HepG2 (cell line): ENCODE measurements at regions not wholly inside any gene's neighbourhood (a gene's known extent, or its start where the extent isn't known, plus 50 kb on each side); places are given as distances from the start of the nearest gene placed in this dataset.
A peak's percentile ranks its signal among the peaks of the same experiment; 100 is the strongest.

Experiments used
- ATAC-seq: fragments of 200-7000 bp; cut with Tn5 transposase; 3 replicates; pipeline ENCODE4 v1.9.1; 2020; ENCODE audit warnings: mild to moderate bottlenecking, moderate library complexity
- BruUV-seq: library from RNA; stranded (reverse); fragments of 400-500 nt; replicated peaks from 2 replicates; lab custom pipeline; 2021; lab: Mats Ljungman, UMichigan
- CTCF ChIA-PET: fragments of 300-600 bp; formaldehyde crosslinking; extraction: SDS; loops from one replicate; lab custom pipeline; 2021; ENCODE audit warnings: low total read pairs, inconsistent platforms, low intra/inter-chr PET ratio; lab: Yijun Ruan, JAX
- POLR2A ChIA-PET: fragments of 350-600 bp; sonication (Branson Sonifier 250); formaldehyde crosslinking; loops from one replicate; lab custom pipeline; 2020; ENCODE audit warnings: antibody characterized with exemption, inconsistent platforms; lab: Yijun Ruan, JAX
- DNase-seq: peaks from one replicate; pipeline ENCODE4 v3.0.0-alpha.2; 2015; ENCODE audit warnings: low spot score
- FAIRE-seq: peaks from 3 replicates; lab custom pipeline; 2011; peaks lifted over from hg19 to GRCh38; lab: Jason Lieb, UNC
- H2AFZ ChIP-seq: one replicate; pipeline ENCODE4 v1.6.1; 2011; ENCODE audit warnings: low read length, inconsistent platforms
- H3K27ac ChIP-seq: fragments of 300-600 bp; 3 replicates; pipeline ENCODE4 v1.8.0; 2011; ENCODE audit warnings: mixed run types, mild to moderate bottlenecking, mixed read lengths, low read length, inconsistent platforms; ENCODE audit not compliant: insufficient read depth; ENCODE audit errors: extremely low read length
- H3K27me3 ChIP-seq, 2 experiments: fragments of 200-600 bp in 1 of 2; 2 replicates in 1 of 2; 3 replicates in 1 of 2; pipeline versions ENCODE4 v1.6.0 to v1.8.0; 2011; ENCODE audit warnings: low read length in 2 of 2, mild to moderate bottlenecking in 2 of 2, moderate library complexity in 2 of 2, inconsistent platforms in 1 of 2; ENCODE audit not compliant: insufficient read depth in 2 of 2, control insufficient read depth in 1 of 2
- H3K36me3 ChIP-seq, 2 experiments: fragments of 200-600 bp in 1 of 2; replicated peaks in 1 of 2; 2 replicates in 1 of 2; 3 replicates in 1 of 2; pipeline versions ENCODE4 v1.5.1 to v1.8.0; 2011; ENCODE audit warnings: low read length in 2 of 2, inconsistent platforms in 1 of 2; ENCODE audit not compliant: insufficient read depth in 2 of 2, control insufficient read depth in 1 of 2
- H3K4me1 ChIP-seq: 2 replicates; pipeline ENCODE4 v1.5.1; 2012; ENCODE audit warnings: low read length, inconsistent platforms; ENCODE audit not compliant: insufficient read depth
- H3K4me2 ChIP-seq: 2 replicates; pipeline ENCODE4 v1.6.0; 2011; ENCODE audit warnings: low read depth, low read length, inconsistent platforms
- H3K4me3 ChIP-seq, 3 experiments: fragments of 200-600 bp in 1 of 3; sonication (generic), shearing (Covaris generic) in 1 of 3; replicated peaks in 1 of 3; 2 replicates each; pipeline ENCODE4 v1.5.1; 2011 to 2016; ENCODE audit warnings: low read length in 3 of 3, inconsistent platforms in 2 of 3, low read depth in 2 of 3, mild to moderate bottlenecking in 2 of 3, control low read depth in 1 of 3, mixed read lengths in 1 of 3; ENCODE audit not compliant: insufficient read depth in 1 of 3
- H3K79me2 ChIP-seq: one replicate; pipeline ENCODE4 v1.6.1; 2011; ENCODE audit warnings: low read length, inconsistent platforms; ENCODE audit not compliant: insufficient read depth
- H3K9ac ChIP-seq: 2 replicates; pipeline ENCODE4 v1.6.0; 2011; ENCODE audit warnings: mild to moderate bottlenecking, low read depth, low read length, inconsistent platforms; ENCODE audit not compliant: insufficient read depth
- H3K9me3 ChIP-seq: 2 replicates; pipeline ENCODE4 v1.5.1; 2012; ENCODE audit warnings: mild to moderate bottlenecking, low read length
- H4K20me1 ChIP-seq: 2 replicates; pipeline ENCODE4 v1.6.0; 2011; ENCODE audit warnings: inconsistent platforms, mild to moderate bottlenecking, low read length, moderate library complexity; ENCODE audit not compliant: insufficient read depth
- CCAR2 ChIP-seq: fragments of 200-400 bp; formaldehyde crosslinking; optimal IDR thresholded peaks from 2 replicates; pipeline ENCODE3; 2018; ENCODE audit warnings: low read depth, mild to moderate bottlenecking, low read length, moderate library complexity
- CEBPB ChIP-seq: IDR thresholded peaks from 2 replicates; pipeline ENCODE4 v1.6.1; 2011; ENCODE audit warnings: low read depth, low read length, improper control_type of control experiment, borderline replicate concordance
- CEBPG ChIP-seq: IDR thresholded peaks from 2 replicates; pipeline ENCODE4 v1.6.1; 2016
- HNRNPLL ChIP-seq: fragments of 200-400 bp; formaldehyde crosslinking; IDR thresholded peaks from 2 replicates; pipeline ENCODE4 v1.6.1; 2017; ENCODE audit warnings: mild to moderate bottlenecking, low read depth, low read length; ENCODE audit not compliant: poor library complexity, severe bottlenecking
- MTA1 ChIP-seq: sonication (generic); formaldehyde crosslinking; IDR thresholded peaks from 2 replicates; pipeline ENCODE4 v1.4.0; 2020; ENCODE audit warnings: missing genetic modification reagents, mild to moderate bottlenecking, borderline replicate concordance
- TBX2 ChIP-seq: sonication (generic); formaldehyde crosslinking; IDR thresholded peaks from 2 replicates; pipeline ENCODE4 v1.5.0; 2020; ENCODE audit warnings: missing genetic modification reagents, mild to moderate bottlenecking, borderline replicate concordance
- ZNF230 ChIP-seq: sonication (generic); formaldehyde crosslinking; IDR thresholded peaks from 2 replicates; pipeline ENCODE4 v1.4.0; 2020; ENCODE audit warnings: mild to moderate bottlenecking, missing genetic modification reagents
- ZNF256 ChIP-seq: sonication (generic); formaldehyde crosslinking; conservative IDR thresholded peaks from 2 replicates; pipeline ENCODE4 v1.4.0; 2020; ENCODE audit warnings: missing genetic modification reagents
- ZNF329 ChIP-seq: sonication (generic); formaldehyde crosslinking; IDR thresholded peaks from 2 replicates; pipeline ENCODE4 v1.9.0; 2021; ENCODE audit warnings: low read depth, mild to moderate bottlenecking, missing genetic modification reagents
- ZNF850 ChIP-seq: sonication (generic); formaldehyde crosslinking; conservative IDR thresholded peaks from 2 replicates; pipeline ENCODE4 v1.9.0; 2021; ENCODE audit warnings: mild to moderate bottlenecking, missing genetic modification reagents
- ZNF891 ChIP-seq: sonication (generic); formaldehyde crosslinking; IDR thresholded peaks from 2 replicates; pipeline ENCODE4 v1.5.0; 2020; ENCODE audit warnings: mild to moderate bottlenecking, missing genetic modification reagents
- WGBS: methylation state at CpG from one replicate; pipeline ENCODE4 v1.1.6; 2017; ENCODE audit warnings: low lambda C conversion rate; 5-methylcytosine and 5-hydroxymethylcytosine counted together
- in situ Hi-C: cut with HindIII; loops from 2 replicates; pipeline ENCODE4 v1.10.0; 2017; ENCODE audit warnings: low pct_unique_long_range_greater_than_20kb; ENCODE audit not compliant: extremely low pct_ligation_motif_present
- intact Hi-C: fragments of 100-400 bp; cut with micrococcal nuclease; formaldehyde crosslinking; loops from one replicate; pipeline ENCODE4 v1.10.0; 2022; ENCODE audit not compliant: unreplicated experiment
- TF ChIP-seq, protein P1 (sequence below): sonication (generic); formaldehyde crosslinking; IDR thresholded peaks from 2 replicates; pipeline ENCODE4 v1.5.1; 2020; ENCODE audit warnings: mild to moderate bottlenecking, missing genetic modification reagents, moderate library complexity
- TF ChIP-seq, protein P2 (sequence below): sonication (generic); formaldehyde crosslinking; IDR thresholded peaks from 2 replicates; pipeline ENCODE4 v1.5.0; 2020; ENCODE audit warnings: mild to moderate bottlenecking, missing genetic modification reagents, moderate library complexity

DNA sequence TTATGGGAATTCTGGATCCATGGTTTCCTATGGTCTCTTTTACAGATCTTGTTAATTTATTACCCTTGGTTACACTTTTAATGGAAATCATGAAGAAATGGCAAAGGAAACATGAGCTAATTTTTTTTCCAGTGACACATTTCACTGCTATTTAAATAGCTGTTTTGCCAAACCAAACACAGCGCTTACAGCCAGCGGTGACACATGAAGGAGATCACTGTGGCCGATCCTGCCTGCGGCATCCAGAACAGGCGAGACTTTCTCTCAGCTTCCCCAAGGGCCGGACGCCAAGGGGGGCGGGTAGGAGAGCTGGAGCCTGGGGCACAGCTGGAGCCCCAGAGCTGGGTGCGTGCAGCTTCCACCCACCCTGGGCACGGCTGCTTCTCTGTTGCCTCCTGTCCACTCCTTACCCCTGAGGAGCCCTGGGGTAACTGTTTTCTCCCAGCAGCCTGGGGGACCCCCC lies 81.4 kb upstream of the PKDCC start (continued):
- TF ChIP-seq, protein P1, sequence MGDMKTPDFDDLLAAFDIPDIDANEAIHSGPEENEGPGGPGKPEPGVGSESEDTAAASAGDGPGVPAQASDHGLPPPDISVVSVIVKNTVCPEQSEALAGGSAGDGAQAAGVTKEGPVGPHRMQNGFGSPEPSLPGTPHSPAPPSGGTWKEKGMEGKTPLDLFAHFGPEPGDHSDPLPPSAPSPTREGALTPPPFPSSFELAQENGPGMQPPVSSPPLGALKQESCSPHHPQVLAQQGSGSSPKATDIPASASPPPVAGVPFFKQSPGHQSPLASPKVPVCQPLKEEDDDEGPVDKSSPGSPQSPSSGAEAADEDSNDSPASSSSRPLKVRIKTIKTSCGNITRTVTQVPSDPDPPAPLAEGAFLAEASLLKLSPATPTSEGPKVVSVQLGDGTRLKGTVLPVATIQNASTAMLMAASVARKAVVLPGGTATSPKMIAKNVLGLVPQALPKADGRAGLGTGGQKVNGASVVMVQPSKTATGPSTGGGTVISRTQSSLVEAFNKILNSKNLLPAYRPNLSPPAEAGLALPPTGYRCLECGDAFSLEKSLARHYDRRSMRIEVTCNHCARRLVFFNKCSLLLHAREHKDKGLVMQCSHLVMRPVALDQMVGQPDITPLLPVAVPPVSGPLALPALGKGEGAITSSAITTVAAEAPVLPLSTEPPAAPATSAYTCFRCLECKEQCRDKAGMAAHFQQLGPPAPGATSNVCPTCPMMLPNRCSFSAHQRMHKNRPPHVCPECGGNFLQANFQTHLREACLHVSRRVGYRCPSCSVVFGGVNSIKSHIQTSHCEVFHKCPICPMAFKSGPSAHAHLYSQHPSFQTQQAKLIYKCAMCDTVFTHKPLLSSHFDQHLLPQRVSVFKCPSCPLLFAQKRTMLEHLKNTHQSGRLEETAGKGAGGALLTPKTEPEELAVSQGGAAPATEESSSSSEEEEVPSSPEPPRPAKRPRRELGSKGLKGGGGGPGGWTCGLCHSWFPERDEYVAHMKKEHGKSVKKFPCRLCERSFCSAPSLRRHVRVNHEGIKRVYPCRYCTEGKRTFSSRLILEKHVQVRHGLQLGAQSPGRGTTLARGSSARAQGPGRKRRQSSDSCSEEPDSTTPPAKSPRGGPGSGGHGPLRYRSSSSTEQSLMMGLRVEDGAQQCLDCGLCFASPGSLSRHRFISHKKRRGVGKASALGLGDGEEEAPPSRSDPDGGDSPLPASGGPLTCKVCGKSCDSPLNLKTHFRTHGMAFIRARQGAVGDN (CRISPR knock-in tag), result peak; percentile 34
- TF ChIP-seq HNRNPLL, result peak; percentile 13

DNA sequence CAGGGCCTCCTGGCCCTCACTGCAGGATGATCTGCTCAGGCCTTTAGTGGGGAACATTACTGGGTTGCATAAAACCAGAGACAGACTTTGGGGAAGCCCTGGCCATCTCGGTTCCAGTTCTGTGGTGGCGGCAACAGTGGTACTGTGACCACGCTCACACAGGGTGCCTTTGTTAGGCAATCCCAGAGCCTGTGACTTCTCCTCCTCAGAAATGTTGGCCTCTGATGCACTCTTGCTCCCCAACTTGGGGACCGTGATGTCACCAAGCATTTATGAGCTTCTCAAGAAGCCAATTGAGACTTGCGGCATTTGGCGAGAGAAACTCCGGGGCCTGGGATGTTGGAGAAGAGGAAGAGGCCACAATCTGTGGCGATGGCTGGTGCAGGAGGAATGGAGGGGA lies 80.9 kb upstream of the PKDCC start:
- peak overlapping the region; percentile 56 for H3K4me2 ChIP-seq

More for the DNA sequence above, 80.9 kb upstream of the PKDCC start:
- in situ Hi-C loops, result no loop called here
- H3K27ac ChIP-seq, result no peak overlapping the region
- TF ChIP-seq ZNF850 (CRISPR knock-in tag), result no peak
- TF ChIP-seq ZNF891, result 0 out of 2 replicates have a peak, but pooled peaks have one; percentile 43
- 0 out of 2 replicates have a peak, but pooled peaks have one; percentile 23 for TF ChIP-seq CEBPG (CRISPR knock-in tag)
- peak; percentile 39; the same call in 1 of the 2 replicates for TF ChIP-seq CEBPB
- 0 out of 2 replicates have a peak, but pooled peaks have one; percentile 37 for TF ChIP-seq ZNF329
- peak; percentile 44; the same call in 1 of the 2 replicates for TF ChIP-seq MTA1 (CRISPR knock-in tag)
- no peak for TF ChIP-seq ZNF256 (CRISPR knock-in tag)
- TF ChIP-seq CCAR2, result no peak
- no peak for TF ChIP-seq ZNF230 (CRISPR knock-in tag)
- TF ChIP-seq, protein P2, sequence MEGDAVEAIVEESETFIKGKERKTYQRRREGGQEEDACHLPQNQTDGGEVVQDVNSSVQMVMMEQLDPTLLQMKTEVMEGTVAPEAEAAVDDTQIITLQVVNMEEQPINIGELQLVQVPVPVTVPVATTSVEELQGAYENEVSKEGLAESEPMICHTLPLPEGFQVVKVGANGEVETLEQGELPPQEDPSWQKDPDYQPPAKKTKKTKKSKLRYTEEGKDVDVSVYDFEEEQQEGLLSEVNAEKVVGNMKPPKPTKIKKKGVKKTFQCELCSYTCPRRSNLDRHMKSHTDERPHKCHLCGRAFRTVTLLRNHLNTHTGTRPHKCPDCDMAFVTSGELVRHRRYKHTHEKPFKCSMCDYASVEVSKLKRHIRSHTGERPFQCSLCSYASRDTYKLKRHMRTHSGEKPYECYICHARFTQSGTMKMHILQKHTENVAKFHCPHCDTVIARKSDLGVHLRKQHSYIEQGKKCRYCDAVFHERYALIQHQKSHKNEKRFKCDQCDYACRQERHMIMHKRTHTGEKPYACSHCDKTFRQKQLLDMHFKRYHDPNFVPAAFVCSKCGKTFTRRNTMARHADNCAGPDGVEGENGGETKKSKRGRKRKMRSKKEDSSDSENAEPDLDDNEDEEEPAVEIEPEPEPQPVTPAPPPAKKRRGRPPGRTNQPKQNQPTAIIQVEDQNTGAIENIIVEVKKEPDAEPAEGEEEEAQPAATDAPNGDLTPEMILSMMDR, result no peak
- no peak for TF ChIP-seq TBX2 (CRISPR knock-in tag)
- TF ChIP-seq, all 625 proteins: peak for 5
- Histone ChIP-seq H3K4me1 (peaks cover 45% of the 10 kb centered on the region), H3K79me2 (no peaks in the 10 kb centered on the region), H2AFZ (no peak overlapping the region), H3K27me3 (peaks cover 6 to 50% of the 10 kb centered on the region in 2 experiments), H3K4me3 (0 out of 6 replicates have a peak overlapping the region, but pooled peaks of 1 of the 3 experiments have one; percentile 47), H3K36me3 (no peaks in the 10 kb centered on the region), H3K9me3 (no peaks in the 10 kb centered on the region), H3K9ac (no peak overlapping the region), H4K20me1 (no peaks in the 10 kb centered on the region)
- FAIRE-seq, result no peak
- no TSS peak for BruUV-seq
- ATAC-seq, result peak; percentile 36
- CTCF ChIA-PET, result no interaction called here
- 52% methylated on average over 7 of the region's 8 CpGs for WGBS
- POLR2A ChIA-PET, result interaction anchor here (1.0 kb wide), 2 partner anchors 81 to 139 kb away, joined by 3 read pairs; partner anchors contain the start of gene PKDCC
- DNase-seq, result no peak
- intact Hi-C loops, result no loop called here
